IMR-90 (cell line): ENCODE measurements at regions not wholly inside any gene's neighbourhood (a gene's known extent, or its start where the extent isn't known, plus 50 kb on each side); places are given as distances from the start of the nearest gene placed in this dataset.

Source experiments
- ATAC-seq: fragments of 200-7000 bp; cut with Tn5 transposase; 2 replicates; pipeline ENCODE4 v1.9.1; 2020; ENCODE audit warnings: low read depth, mild to moderate bottlenecking, moderate library complexity
- BruUV-seq: library from RNA; stranded (reverse); fragments of 400-500 nt; replicated peaks from 2 replicates; lab custom pipeline; 2021; lab: Mats Ljungman, UMichigan
- CTCF ChIA-PET: fragments of 300-600 bp; formaldehyde crosslinking; extraction: SDS; loops from one replicate; lab custom pipeline; 2021; ENCODE audit warnings: antibody characterized with exemption; lab: Yijun Ruan, JAX
- POLR2A ChIA-PET: fragments of 300-600 bp; sonication (Branson Sonifier 250); formaldehyde crosslinking; loops from one replicate; lab custom pipeline; 2022; ENCODE audit warnings: antibody characterized with exemption; ENCODE audit not compliant: unreplicated experiment; lab: Charles Lee
- DNase-seq: peaks from one replicate; pipeline ENCODE4 v3.0.0; 2013
- H2AFZ ChIP-seq: replicated peaks from 2 replicates; pipeline ENCODE3; 2013; ENCODE audit warnings: low read length, mild to moderate bottlenecking; ENCODE audit not compliant: poor library complexity
- H2AK5ac ChIP-seq: 2 replicates; pipeline ENCODE4 v1.6.1; 2013; ENCODE audit warnings: low read depth, low read length, inconsistent platforms
- H2AK9ac ChIP-seq: replicated peaks from 2 replicates; pipeline ENCODE3; 2013; ENCODE audit warnings: mild to moderate bottlenecking, low read depth, low read length, moderate library complexity; ENCODE audit not compliant: poor library complexity
- H2BK120ac ChIP-seq: 2 replicates; pipeline ENCODE4 v1.6.1; 2013; ENCODE audit warnings: low read depth, low read length, inconsistent platforms
- H2BK15ac ChIP-seq: 3 replicates; pipeline ENCODE4 v1.6.1; 2013; ENCODE audit warnings: low read depth, low read length, inconsistent platforms
- H2BK20ac ChIP-seq: 2 replicates; pipeline ENCODE4 v1.6.1; 2013; ENCODE audit warnings: low read depth, mild to moderate bottlenecking, inconsistent platforms, low read length, moderate library complexity
- H2BK5ac ChIP-seq: 2 replicates; pipeline ENCODE4 v1.6.1; 2013; ENCODE audit warnings: mild to moderate bottlenecking, low read depth, low read length, inconsistent platforms; ENCODE audit not compliant: poor library complexity, severe bottlenecking
- H3K14ac ChIP-seq: replicated peaks from 2 replicates; pipeline ENCODE4 v1.6.1; 2013; ENCODE audit warnings: low read depth, low read length, inconsistent platforms
- H3K18ac ChIP-seq: 2 replicates; pipeline ENCODE4 v1.6.1; 2013; ENCODE audit warnings: low read depth, low read length, control low read depth
- H3K23ac ChIP-seq: 2 replicates; pipeline ENCODE4 v1.6.1; 2013; ENCODE audit warnings: low read depth, low read length, inconsistent platforms
- H3K27ac ChIP-seq: 2 replicates; pipeline ENCODE4 v1.5.1; 2013; ENCODE audit warnings: mild to moderate bottlenecking, control low read depth, low read length; ENCODE audit not compliant: insufficient read depth
- H3K27me3 ChIP-seq: 2 replicates; pipeline ENCODE4 v1.6.1; 2013; ENCODE audit warnings: low read length; ENCODE audit not compliant: control insufficient read depth, insufficient read depth
- H3K36me3 ChIP-seq: 2 replicates; pipeline ENCODE4 v1.6.1; 2013; ENCODE audit warnings: low read length, mixed read lengths; ENCODE audit not compliant: control insufficient read depth, insufficient read depth
- H3K4ac ChIP-seq: 2 replicates; pipeline ENCODE4 v1.6.1; 2013; ENCODE audit warnings: low read depth, low read length, inconsistent platforms
- H3K4me1 ChIP-seq: 2 replicates; pipeline ENCODE4 v1.6.1; 2013; ENCODE audit warnings: low read length, mixed read lengths; ENCODE audit not compliant: control insufficient read depth, insufficient read depth
- H3K4me2 ChIP-seq: 2 replicates; pipeline ENCODE4 v1.6.1; 2013; ENCODE audit warnings: low read depth, mild to moderate bottlenecking, control low read depth, low read length, moderate library complexity
- H3K4me3 ChIP-seq: 2 replicates; pipeline ENCODE4 v1.5.1; 2013; ENCODE audit warnings: low read depth, mild to moderate bottlenecking, control low read depth, low read length, moderate library complexity; ENCODE audit not compliant: insufficient read depth
- H3K56ac ChIP-seq: 2 replicates; pipeline ENCODE4 v1.6.1; 2013; ENCODE audit warnings: low read length, inconsistent platforms; ENCODE audit not compliant: insufficient read depth; ENCODE audit errors: extremely low read depth
- H3K79me1 ChIP-seq, 2 experiments: 2 replicates each; pipeline ENCODE4 v1.6.1; 2013; ENCODE audit warnings: low read length in 2 of 2, inconsistent platforms in 1 of 2, low read depth in 1 of 2
- H3K9ac ChIP-seq: 2 replicates; pipeline ENCODE4 v1.6.1; 2013; ENCODE audit warnings: low read depth, low read length, control low read depth
- H3K9me1 ChIP-seq: 2 replicates; pipeline ENCODE4 v1.6.1; 2013; ENCODE audit warnings: low read length, inconsistent platforms; ENCODE audit not compliant: insufficient read depth
- H3K9me3 ChIP-seq: 2 replicates; pipeline ENCODE4 v1.6.1; 2013; ENCODE audit warnings: low read length; ENCODE audit not compliant: control insufficient read depth, insufficient read depth
- H4K20me1 ChIP-seq: 2 replicates; pipeline ENCODE4 v1.6.1; 2013; ENCODE audit warnings: low read length, inconsistent platforms; ENCODE audit not compliant: insufficient read depth
- H4K5ac ChIP-seq: 2 replicates; pipeline ENCODE4 v1.6.1; 2013; ENCODE audit warnings: mild to moderate bottlenecking, low read depth, low read length, control low read depth
- H4K8ac ChIP-seq, 2 experiments: 2 replicates each; pipeline ENCODE4 v1.6.1; 2013; ENCODE audit warnings: low read depth in 2 of 2, low read length in 2 of 2, control low read depth in 1 of 2, inconsistent platforms in 1 of 2
- H4K91ac ChIP-seq: 2 replicates; pipeline ENCODE4 v1.6.1; 2013; ENCODE audit warnings: low read depth, low read length, inconsistent platforms; ENCODE audit not compliant: insufficient read depth
- BHLHE40 ChIP-seq: fragments of 150-350 bp; IDR thresholded peaks from 2 replicates; pipeline ENCODE4 v1.6.1; 2016; ENCODE audit warnings: mild to moderate bottlenecking, low read depth, low read length
- CEBPB ChIP-seq: IDR thresholded peaks from 2 replicates; pipeline ENCODE4 v1.6.1; 2012; ENCODE audit warnings: low read depth, low read length, improper control_type of control experiment
- CHD1 ChIP-seq: IDR thresholded peaks from 2 replicates; pipeline ENCODE4 v1.6.1; 2012; ENCODE audit warnings: low read depth, low read length, improper control_type of control experiment
- CTCF ChIP-seq: conservative IDR thresholded peaks from 2 replicates; pipeline ENCODE4 v1.5.1; 2012; ENCODE audit warnings: mild to moderate bottlenecking, low read depth, low read length, improper control_type of control experiment
- ELK1 ChIP-seq: fragments of 150-350 bp; IDR thresholded peaks from 2 replicates; pipeline ENCODE4 v1.6.1; 2016; ENCODE audit warnings: low read depth, mild to moderate bottlenecking, low read length, moderate library complexity, borderline replicate concordance
- FOS ChIP-seq: fragments of 150-350 bp; IDR thresholded peaks from 2 replicates; pipeline ENCODE4 v1.6.1; 2016; ENCODE audit warnings: low read depth, low read length
- MAFK ChIP-seq: IDR thresholded peaks from 2 replicates; pipeline ENCODE4 v1.6.1; 2012; ENCODE audit warnings: low read depth, low read length, improper control_type of control experiment
- MAZ ChIP-seq: IDR thresholded peaks from 2 replicates; pipeline ENCODE4 v1.6.1; 2012; ENCODE audit warnings: low read depth, mild to moderate bottlenecking, low read length, improper control_type of control experiment, moderate library complexity, borderline replicate concordance
- MXI1 ChIP-seq: IDR thresholded peaks from 2 replicates; pipeline ENCODE4 v1.6.1; 2012; ENCODE audit warnings: low read depth, mild to moderate bottlenecking, low read length, moderate library complexity, borderline replicate concordance
- NFE2L2 ChIP-seq: fragments of 150-350 bp; IDR thresholded peaks from 2 replicates; pipeline ENCODE4 v1.6.1; 2016; ENCODE audit warnings: low read depth, mild to moderate bottlenecking, low read length
- POLR2A ChIP-seq: IDR thresholded peaks from 2 replicates; pipeline ENCODE4 v1.6.1; 2012; ENCODE audit warnings: mild to moderate bottlenecking, low read depth, low read length
- RAD21 ChIP-seq: IDR thresholded peaks from 2 replicates; pipeline ENCODE4 v1.6.1; 2012; ENCODE audit warnings: low read length, improper control_type of control experiment
- RCOR1 ChIP-seq: IDR thresholded peaks from 2 replicates; pipeline ENCODE4 v1.6.1; 2012; ENCODE audit warnings: mild to moderate bottlenecking, low read length, improper control_type of control experiment; ENCODE audit not compliant: insufficient replicate concordance
- RFX5 ChIP-seq: IDR thresholded peaks from 2 replicates; pipeline ENCODE4 v1.8.0; 2012; ENCODE audit warnings: low read depth, mild to moderate bottlenecking, low read length, moderate library complexity
- SMC3 ChIP-seq: fragments of 150-350 bp; IDR thresholded peaks from 2 replicates; pipeline ENCODE4 v1.6.1; 2016; ENCODE audit warnings: low read depth, mild to moderate bottlenecking, antibody characterized with exemption, low read length, moderate library complexity
- USF2 ChIP-seq: fragments of 150-350 bp; IDR thresholded peaks from 2 replicates; pipeline ENCODE4 v1.6.1; 2017; ENCODE audit warnings: mild to moderate bottlenecking, antibody characterized with exemption, low read length, low read depth
- WGBS, 2 experiments: methylation state at CpG; one replicate each; pipeline versions ENCODE4 v1.1.5 to v1.1.7; 2013; ENCODE audit warnings: missing lambda C conversion rate in 2 of 2; ENCODE audit not compliant: insufficient read length in 1 of 2; ENCODE audit errors: extremely low coverage in 2 of 2; 5-methylcytosine and 5-hydroxymethylcytosine counted together
- dilution Hi-C: fragments of 300-500 bp; cut with HindIII; formaldehyde crosslinking; loops from one replicate; pipeline ENCODE4 v1.14.3; 2018; ENCODE audit warnings: low sequenced_read_pairs; ENCODE audit not compliant: unreplicated experiment
- in situ Hi-C: fragments of 300-500 bp; cut with MboI; formaldehyde crosslinking; loops from 3 replicates; pipeline ENCODE4 v1.14.3; 2019; ENCODE audit warnings: low sequenced_read_pairs, inconsistent platforms, mixed read lengths
- intact Hi-C: fragments of 100-400 bp; cut with micrococcal nuclease; formaldehyde crosslinking; loops from 2 replicates; pipeline ENCODE4 v1.10.0; 2022

- dilution Hi-C loops (no loop called here), intact Hi-C loops (no loop called here), in situ Hi-C loops (no loop called here)
- H2BK15ac ChIP-seq = no peak overlapping the region
- no CpG with 5 or more reads among the region's 2 CpGs for WGBS, 2 experiments
- ATAC-seq = no peak
- H3K14ac ChIP-seq = no peak overlapping the region
- no peak overlapping the region for H2BK120ac ChIP-seq
- no peak overlapping the region for H2AK5ac ChIP-seq
- ChIA-PET CTCF (no interaction called here), POLR2A (no interaction called here)
- no peak overlapping the region for H3K4ac ChIP-seq
- DNase-seq = no peak
- TF ChIP-seq MXI1 (no peak), FOS (no peak), ELK1 (no peak), MAZ (no peak), RCOR1 (no peak), BHLHE40 (no peak), NFE2L2 (no peak), SMC3 (no peak), CTCF (no peak), MAFK (no peak), POLR2A (no peak), RFX5 (no peak), CHD1 (no peak), USF2 (no peak), CEBPB (no peak), RAD21 (no peak)
- no peak overlapping the region for H3K23ac ChIP-seq
- no peak overlapping the region for H3K56ac ChIP-seq
- no TSS peak for BruUV-seq
- no peak overlapping the region for H3K9ac ChIP-seq
- H3K4me2 ChIP-seq = no peak overlapping the region
- H2AFZ ChIP-seq = no peak overlapping the region
- no peaks in the 10 kb centered on the region for H3K9me3 ChIP-seq
- no peaks in the 10 kb centered on the region for H3K27me3 ChIP-seq
- no peaks in the 10 kb centered on the region for H4K20me1 ChIP-seq
- no peak overlapping the region for H2BK20ac ChIP-seq
- no peak overlapping the region for H3K18ac ChIP-seq
- no peak overlapping the region for H4K91ac ChIP-seq
- H4K5ac ChIP-seq = no peak overlapping the region
- no peaks in the 10 kb centered on the region for H3K4me1 ChIP-seq
- no peak overlapping the region for H3K27ac ChIP-seq
- H2AK9ac ChIP-seq = no peak overlapping the region
- no peak overlapping the region for H4K8ac ChIP-seq
- no peaks in the 10 kb centered on the region for H3K9me1 ChIP-seq
- H3K4me3 ChIP-seq = no peak overlapping the region
- no peaks in the 10 kb centered on the region for H3K79me1 ChIP-seq
- H2BK5ac ChIP-seq = no peak overlapping the region
- no peaks in the 10 kb centered on the region for H3K36me3 ChIP-seq
Observed at GRCh38 chrX:121558886-121559285, 511.5 kb downstream of the GLUD2 start.
